ENCODE measurements at regions not wholly inside any gene's neighbourhood (a gene's known extent, or its start where the extent isn't known, plus 50 kb on each side); places are given as distances from the start of the nearest gene placed in this dataset.

GRCh38 chr4:165678936-165679325, 194.1 kb upstream of the TLL1 start:
- H3K4me3 ChIP-seq (ENCODE audit: severe bottlenecking), result no peak overlapping the region
- no peaks in the 10 kb centered on the region for H3K27me3 ChIP-seq (ENCODE audit: insufficient read depth, poor library complexity, severe bottlenecking)
- peaks cover 17% of the 10 kb centered on the region for H3K4me1 ChIP-seq (ENCODE audit: insufficient read depth, poor library complexity, severe bottlenecking)
- H3K27ac ChIP-seq (ENCODE audit: poor library complexity, severe bottlenecking), result no peak overlapping the region
- no peak for DNase-seq (ENCODE audit: low spot score)
- no peaks in the 10 kb centered on the region for H3K36me3 ChIP-seq (ENCODE audit: low read depth)
- ATAC-seq (ENCODE audit: low read depth), result no peak
- no peak for TF ChIP-seq CTCF (IDR thresholded peaks at IDR 0.05; ENCODE audit: poor library complexity, severe bottlenecking)
- H3K9me3 ChIP-seq (ENCODE audit: severe bottlenecking), result no peaks in the 10 kb centered on the region

- ATAC-seq (ENCODE audit: low read depth) (no peak), DNase-seq (ENCODE audit: low spot score) (no peak)
- no peak for TF ChIP-seq CTCF (IDR thresholded peaks at IDR 0.05; ENCODE audit: poor library complexity, severe bottlenecking)
- H3K36me3 ChIP-seq (ENCODE audit: low read depth), result no peaks in the 10 kb centered on the region
- no peaks in the 10 kb centered on the region for H3K27me3 ChIP-seq (ENCODE audit: insufficient read depth, poor library complexity, severe bottlenecking)
- no peak overlapping the region for H3K27ac ChIP-seq (ENCODE audit: poor library complexity, severe bottlenecking)
- H3K9me3 ChIP-seq (ENCODE audit: severe bottlenecking), result no peaks in the 10 kb centered on the region
- H3K4me3 ChIP-seq (ENCODE audit: severe bottlenecking), result no peak overlapping the region
- H3K4me1 ChIP-seq (ENCODE audit: insufficient read depth, poor library complexity, severe bottlenecking), result peaks cover 23% of the 10 kb centered on the region
These were observed 192.2 kb upstream of the TLL1 start for GRCh38 chr4:165680821-165681220.

- Histone ChIP-seq H3K27me3 (ENCODE audit: insufficient read depth, poor library complexity, severe bottlenecking) (no peaks in the 10 kb centered on the region), H3K4me1 (ENCODE audit: insufficient read depth, poor library complexity, severe bottlenecking) (peaks cover 23% of the 10 kb centered on the region), H3K36me3 (ENCODE audit: low read depth) (no peaks in the 10 kb centered on the region), H3K4me3 (ENCODE audit: severe bottlenecking) (no peak overlapping the region), H3K27ac (ENCODE audit: poor library complexity, severe bottlenecking) (peak overlapping the region; percentile 51), H3K9me3 (ENCODE audit: severe bottlenecking) (no peaks in the 10 kb centered on the region)
- TF ChIP-seq CTCF (IDR thresholded peaks at IDR 0.05; ENCODE audit: poor library complexity, severe bottlenecking), result no peak
- no peak for DNase-seq (ENCODE audit: low spot score)
- ATAC-seq (ENCODE audit: low read depth), result peak; percentile 48; the same call in 2 of the 3 replicates
These were observed 190.4 kb upstream of the TLL1 start for GRCh38 chr4:165682611-165683010.

GRCh38 chr4:165684177-165684805, 188.7 kb upstream of the TLL1 start:
- no peaks in the 10 kb centered on the region for H3K27me3 ChIP-seq (ENCODE audit: insufficient read depth, poor library complexity, severe bottlenecking)
- no peak overlapping the region for H3K4me3 ChIP-seq (ENCODE audit: severe bottlenecking)
- peak; percentile 95 for ATAC-seq (ENCODE audit: low read depth)
- H3K4me1 ChIP-seq (ENCODE audit: insufficient read depth, poor library complexity, severe bottlenecking), result peaks cover 23% of the 10 kb centered on the region
- H3K9me3 ChIP-seq (ENCODE audit: severe bottlenecking), result no peaks in the 10 kb centered on the region
- no peak for TF ChIP-seq CTCF (IDR thresholded peaks at IDR 0.05; ENCODE audit: poor library complexity, severe bottlenecking)
- no peaks in the 10 kb centered on the region for H3K36me3 ChIP-seq (ENCODE audit: low read depth)
- H3K27ac ChIP-seq (ENCODE audit: poor library complexity, severe bottlenecking), result peak overlapping the region; percentile 51
- DNase-seq (ENCODE audit: low spot score), result no peak

GRCh38 chr4:165686756-165687155, 186.3 kb upstream of the TLL1 start:
- Histone ChIP-seq H3K27me3 (ENCODE audit: insufficient read depth, poor library complexity, severe bottlenecking) (no peaks in the 10 kb centered on the region), H3K4me1 (ENCODE audit: insufficient read depth, poor library complexity, severe bottlenecking) (peaks cover 23% of the 10 kb centered on the region), H3K36me3 (ENCODE audit: low read depth) (no peaks in the 10 kb centered on the region), H3K27ac (ENCODE audit: poor library complexity, severe bottlenecking) (no peak overlapping the region), H3K9me3 (ENCODE audit: severe bottlenecking) (no peaks in the 10 kb centered on the region), H3K4me3 (ENCODE audit: severe bottlenecking) (no peak overlapping the region)
- ATAC-seq (ENCODE audit: low read depth), result no peak
- TF ChIP-seq CTCF (IDR thresholded peaks at IDR 0.05; ENCODE audit: poor library complexity, severe bottlenecking), result no peak
- DNase-seq (ENCODE audit: low spot score), result no peak

Data from RWPE2 (cell line).